ENCODE measurements at regions not wholly inside any gene's neighbourhood (a gene's known extent, or its start where the extent isn't known, plus 50 kb on each side); places are given as distances from the start of the nearest gene placed in this dataset.

GRCh38 chr2:7539760-7540159 is 622.5 kb downstream of the RNF144A start:
- TF ChIP-seq CTCF (IDR thresholded peaks at IDR 0.05) (no peak), POLR2A (IDR thresholded peaks at IDR 0.05) (no peak)
- no peaks in the 10 kb centered on the region for H3K4me1 ChIP-seq
- no peak overlapping the region for H3K4me3 ChIP-seq (replicated peaks in 1 of 3)
- WGBS, 2 donors = 91 to 95% methylated on average over 4 to 5 of the region's 5 CpGs
- no peak for DNase-seq
- no peaks in the 10 kb centered on the region for H3K9me3 ChIP-seq
- H3K36me3 ChIP-seq = no peaks in the 10 kb centered on the region
- H3K27ac ChIP-seq = no peak overlapping the region
- H3K27me3 ChIP-seq = no peaks in the 10 kb centered on the region
- intact Hi-C loops (cut with DNase I) = no loop called here

GRCh38 chr2:7552825-7553570 is 635.8 kb downstream of the RNF144A start:
- no peak for DNase-seq
- Histone ChIP-seq H3K27ac (no peak overlapping the region), H3K4me3 (replicated peaks in 1 of 3) (no peak overlapping the region), H3K4me1 (no peaks in the 10 kb centered on the region), H3K36me3 (no peaks in the 10 kb centered on the region), H3K27me3 (no peaks in the 10 kb centered on the region), H3K9me3 (no peaks in the 10 kb centered on the region)
- TF ChIP-seq CTCF (IDR thresholded peaks at IDR 0.05) = no peak
- TF ChIP-seq POLR2A (IDR thresholded peaks at IDR 0.05) = no peak
- 77 to 78% methylated on average over 5 of the region's 5 CpGs for WGBS, 2 donors
- intact Hi-C loops (cut with DNase I) = no loop called here

GRCh38 chr2:7555260-7555659 is 638.0 kb downstream of the RNF144A start:
- Histone ChIP-seq H3K27ac (no peak overlapping the region), H3K27me3 (no peaks in the 10 kb centered on the region), H3K4me1 (no peaks in the 10 kb centered on the region), H3K9me3 (no peaks in the 10 kb centered on the region), H3K4me3 (replicated peaks in 1 of 3) (no peak overlapping the region), H3K36me3 (no peaks in the 10 kb centered on the region)
- WGBS, 2 donors = 94 to 95% methylated on average over 10 of the region's 10 CpGs
- DNase-seq = no peak
- TF ChIP-seq POLR2A (IDR thresholded peaks at IDR 0.05) (no peak), CTCF (IDR thresholded peaks at IDR 0.05) (no peak)
- intact Hi-C loops (cut with DNase I) = no loop called here

GRCh38 chr2:7557376-7557775 is 640.2 kb downstream of the RNF144A start:
- intact Hi-C loops (cut with DNase I) = no loop called here
- H3K9me3 ChIP-seq = no peaks in the 10 kb centered on the region
- no peaks in the 10 kb centered on the region for H3K4me1 ChIP-seq
- DNase-seq = no peak
- no peak overlapping the region for H3K27ac ChIP-seq
- H3K36me3 ChIP-seq = no peaks in the 10 kb centered on the region
- no peak overlapping the region for H3K4me3 ChIP-seq (replicated peaks in 1 of 3)
- H3K27me3 ChIP-seq = no peaks in the 10 kb centered on the region
- TF ChIP-seq CTCF (IDR thresholded peaks at IDR 0.05) (no peak), POLR2A (IDR thresholded peaks at IDR 0.05) (no peak)

GRCh38 chr2:7559791-7560190 is 642.6 kb downstream of the RNF144A start:
- WGBS, 2 donors = 88 to 94% methylated on average over 1 of the region's 1 CpG
- intact Hi-C loops (cut with DNase I) = no loop called here
- no peaks in the 10 kb centered on the region for H3K4me1 ChIP-seq
- no peak overlapping the region for H3K27ac ChIP-seq
- no peaks in the 10 kb centered on the region for H3K9me3 ChIP-seq
- no peak overlapping the region for H3K4me3 ChIP-seq (replicated peaks in 1 of 3)
- no peak for TF ChIP-seq CTCF (IDR thresholded peaks at IDR 0.05)
- no peak for TF ChIP-seq POLR2A (IDR thresholded peaks at IDR 0.05)
- DNase-seq = no peak
- no peaks in the 10 kb centered on the region for H3K36me3 ChIP-seq
- no peaks in the 10 kb centered on the region for H3K27me3 ChIP-seq
